Spleen (tissue), 11 donors: ENCODE measurements at regions not wholly inside any gene's neighbourhood (a gene's known extent, or its start where the extent isn't known, plus 50 kb on each side); places are given as distances from the start of the nearest gene placed in this dataset.
"Not testable (repeated sequence)": the region's sequence is repeated elsewhere in the genome, so short reads cannot be mapped to it uniquely, and the experiment has no call there.

ENCODE experiments used
- DNase-seq: peaks from one replicate; pipeline ENCODE4 v3.0.0-alpha.2; 2020
- H3K27ac ChIP-seq, 8 donors: fragments of 200-600 bp; sonication (generic) in 7 of 8; 1 replicate in 4 of 8; 2 replicates in 4 of 8; pipeline versions ENCODE4 v1.5.0 to v1.8.0; 2016 to 2021; ENCODE audit warnings: inconsistent platforms in 4 of 8, mild to moderate bottlenecking in 4 of 8, moderate library complexity in 1 of 8
- H3K27me3 ChIP-seq, 7 donors: fragments of 200-600 bp; sonication (generic) in 6 of 7; replicated peaks in 1 of 7; 1 replicate in 4 of 7; 2 replicates in 3 of 7; pipeline versions ENCODE4 v1.5.0 to v1.8.0; 2016 to 2021; ENCODE audit warnings: inconsistent platforms in 3 of 7, mild to moderate bottlenecking in 1 of 7
- H3K36me3 ChIP-seq, 6 donors: fragments of 200-600 bp; sonication (generic) in 5 of 6; 1 replicate in 4 of 6; 2 replicates in 2 of 6; pipeline versions ENCODE4 v1.5.0 to v1.8.0; 2016 to 2021; ENCODE audit warnings: inconsistent platforms in 2 of 6
- H3K4me1 ChIP-seq, 6 donors: fragments of 200-600 bp; sonication (generic) in 5 of 6; 1 replicate in 3 of 6; 2 replicates in 3 of 6; pipeline versions ENCODE4 v1.5.0 to v1.8.0; 2016 to 2021; ENCODE audit warnings: inconsistent platforms in 3 of 6
- H3K4me3 ChIP-seq, 8 donors: fragments of 200-600 bp; sonication (generic) in 7 of 8; 1 replicate in 4 of 8; 2 replicates in 4 of 8; pipeline versions ENCODE4 v1.5.0 to v1.8.0; 2016 to 2021; ENCODE audit warnings: inconsistent platforms in 4 of 8, mild to moderate bottlenecking in 4 of 8, moderate library complexity in 2 of 8
- H3K9me3 ChIP-seq, 8 donors: fragments of 200-600 bp; sonication (generic) in 7 of 8; 1 replicate in 4 of 8; 2 replicates in 4 of 8; pipeline versions ENCODE4 v1.5.0 to v1.8.0; 2016 to 2021; ENCODE audit warnings: inconsistent platforms in 4 of 8
- CTCF ChIP-seq, 11 experiments: fragments of 200-600 bp in 7 of 11; fragments of 450-650 bp in 4 of 11; sonication (generic) in 4 of 11; IDR thresholded peaks in 8 of 11; conservative IDR thresholded peaks in 3 of 11; 1 replicate in 7 of 11; 2 replicates in 4 of 11; pipeline versions ENCODE4 v1.4.0 to v1.8.0; 2016 to 2021; ENCODE audit warnings: antibody characterized with exemption in 11 of 11, inconsistent platforms in 4 of 11, mild to moderate bottlenecking in 1 of 11
- POLR2A ChIP-seq, 3 donors: fragments of 450-650 bp; IDR thresholded peaks; one replicate each; pipeline ENCODE4 v1.5.1; 2017; ENCODE audit warnings: antibody characterized with exemption in 3 of 3, mild to moderate bottlenecking in 1 of 3
- POLR2AphosphoS5 ChIP-seq, 3 donors: sonication (generic); formaldehyde crosslinking; IDR thresholded peaks; one replicate each; pipeline ENCODE4 v1.5.1; 2017; ENCODE audit warnings: antibody characterized with exemption in 3 of 3
- WGBS, 5 donors: extraction: QIAGEN DNeasy Blood & Tissue Kit in 3 of 5; methylation state at CpG; one replicate each; pipeline versions ENCODE4 v1.1.5 to v1.1.7; 2013 to 2018; 5-methylcytosine and 5-hydroxymethylcytosine counted together
- intact Hi-C: fragments of 100-400 bp; cut with DNase I; formaldehyde crosslinking; loops from one replicate; pipeline ENCODE4 v1.15.0; 2023; ENCODE audit warnings: low total_unique reads
- donor health status: healthy with polysubstance abuse.
- donor health status: DM: no; HTN: no; CAD: no; lungs with moderate emphysema.
- donor health status: DM: no; HTN: no; CAD: no.
- donor health status: Bipolar disorder and iron deficiency.
- donor health status: healthy.
- donor health status: DM: no; HTN: no; CAD: no.
- donor health status: DM: yes; HTN: yes; CAD: no.

DNA sequence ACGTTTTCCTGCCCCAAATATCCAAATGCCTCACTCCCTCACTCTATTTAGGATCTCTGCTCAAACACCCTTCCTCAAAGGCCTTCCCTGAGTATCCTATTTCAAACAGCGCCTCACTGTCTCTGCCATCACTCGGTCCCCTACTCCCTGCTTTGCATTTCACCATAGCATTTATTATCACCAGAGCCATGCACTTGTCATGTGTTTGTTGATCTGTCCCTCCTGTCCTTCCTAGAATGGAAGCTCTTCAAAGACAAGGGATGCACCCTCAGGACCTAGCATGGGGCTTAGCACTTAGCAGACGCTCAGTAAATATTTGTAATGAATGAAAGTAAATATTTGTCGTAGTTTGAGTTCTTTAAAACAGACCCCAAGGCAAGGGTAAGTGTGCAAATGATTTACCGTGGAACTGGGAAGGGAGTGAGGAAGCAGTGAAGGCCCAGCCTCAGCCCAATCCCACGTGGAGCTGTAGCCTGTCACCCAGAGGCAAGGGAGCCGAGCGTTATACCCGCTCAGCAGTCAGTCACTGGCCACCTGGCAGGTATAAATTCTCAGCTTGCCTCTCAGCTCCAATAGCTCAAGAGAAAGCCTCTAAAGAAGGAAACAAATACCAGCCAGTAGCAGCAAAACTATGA, 97.7 kb upstream of the KIF2A start:
- H3K4me3 ChIP-seq, result no peak overlapping the region
- no peak for TF ChIP-seq POLR2A (IDR thresholded peaks at IDR 0.05)
- TF ChIP-seq CTCF (IDR thresholded peaks at IDR 0.05 in 8 of 11, conservative IDR thresholded peaks at IDR 0.05 in 3 of 11), result no peak
- no peak for TF ChIP-seq POLR2AphosphoS5 (IDR thresholded peaks at IDR 0.05)
- H3K36me3 ChIP-seq, result no peaks in the 10 kb centered on the region
- WGBS, 5 donors, result 63 to 79% (median 68%) methylated on average over 10 of the region's 10 CpGs
- no peaks in the 10 kb centered on the region for H3K4me1 ChIP-seq
- no peaks in the 10 kb centered on the region for H3K9me3 ChIP-seq
- intact Hi-C loops, result no loop called here
- H3K27me3 ChIP-seq, result peaks cover 0 to 9% (median 0%) of the 10 kb centered on the region in 7 donors
- no peak overlapping the region for H3K27ac ChIP-seq
- no peak for DNase-seq

DNA sequence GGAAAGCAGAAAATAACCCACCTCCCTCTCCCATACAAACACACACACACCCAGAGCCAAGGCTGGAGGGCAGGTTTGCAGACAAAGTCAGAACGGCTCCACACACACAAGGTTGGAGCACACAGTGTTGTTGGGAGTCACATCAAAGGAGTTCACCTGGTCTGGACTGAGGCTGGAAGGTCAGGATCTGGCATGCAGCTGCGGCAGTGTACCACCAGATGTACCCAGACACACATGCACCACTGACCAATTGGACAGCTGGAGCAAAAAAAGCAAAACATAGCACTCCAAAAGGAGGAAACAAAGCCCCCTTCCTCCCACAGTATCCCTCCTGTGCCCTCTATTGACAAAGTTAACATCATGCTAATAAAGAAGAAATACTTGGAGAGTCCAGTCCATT, 94.6 kb upstream of the KIF2A start:
- 62 to 96% (median 89%) methylated on average over 2 of the region's 2 CpGs for WGBS, 5 donors
- TF ChIP-seq POLR2A (IDR thresholded peaks at IDR 0.05) (no peak), POLR2AphosphoS5 (IDR thresholded peaks at IDR 0.05) (no peak), CTCF (IDR thresholded peaks at IDR 0.05 in 8 of 11, conservative IDR thresholded peaks at IDR 0.05 in 3 of 11) (no peak)
- H3K27me3 ChIP-seq, result peaks cover 0 to 9% (median 0%) of the 10 kb centered on the region in 7 donors
- H3K27ac ChIP-seq, result no peak overlapping the region
- DNase-seq, result no peak
- intact Hi-C loops, result no loop called here
- no peaks in the 10 kb centered on the region for H3K36me3 ChIP-seq
- no peaks in the 10 kb centered on the region for H3K4me1 ChIP-seq
- H3K9me3 ChIP-seq, result no peaks in the 10 kb centered on the region
- H3K4me3 ChIP-seq, result no peak overlapping the region

DNA sequence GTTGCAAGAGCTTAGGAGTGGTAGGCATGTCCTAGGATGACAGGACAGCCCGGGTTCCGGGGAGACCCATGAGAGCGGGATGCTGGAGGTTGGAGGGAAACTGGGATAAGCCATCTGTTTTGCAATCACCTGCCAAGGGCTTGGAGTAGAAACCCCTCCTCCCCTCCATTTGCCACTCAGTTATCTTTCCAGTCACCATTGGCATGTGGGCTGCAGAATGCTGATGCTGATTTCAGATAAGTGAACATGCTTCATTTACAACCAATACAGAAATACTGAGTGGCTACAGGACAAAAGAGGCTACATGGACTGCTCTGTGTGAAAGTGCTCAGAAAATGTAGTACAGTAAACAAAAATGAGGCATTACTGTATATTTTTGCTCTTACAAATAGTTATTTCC, 93.4 kb upstream of the KIF2A start:
- WGBS, 5 donors, result 88 to 99% (median 96%) methylated on average over 3 of the region's 3 CpGs
- H3K27ac ChIP-seq, result no peak overlapping the region
- peaks cover 0 to 9% (median 0%) of the 10 kb centered on the region in 7 donors for H3K27me3 ChIP-seq
- no peaks in the 10 kb centered on the region for H3K36me3 ChIP-seq
- H3K4me1 ChIP-seq, result no peaks in the 10 kb centered on the region
- no peaks in the 10 kb centered on the region for H3K9me3 ChIP-seq
- TF ChIP-seq CTCF (IDR thresholded peaks at IDR 0.05 in 8 of 11, conservative IDR thresholded peaks at IDR 0.05 in 3 of 11) (no peak), POLR2AphosphoS5 (IDR thresholded peaks at IDR 0.05) (no peak), POLR2A (IDR thresholded peaks at IDR 0.05) (no peak)
- no peak for DNase-seq
- no peak overlapping the region for H3K4me3 ChIP-seq
- intact Hi-C loops, result no loop called here

DNA sequence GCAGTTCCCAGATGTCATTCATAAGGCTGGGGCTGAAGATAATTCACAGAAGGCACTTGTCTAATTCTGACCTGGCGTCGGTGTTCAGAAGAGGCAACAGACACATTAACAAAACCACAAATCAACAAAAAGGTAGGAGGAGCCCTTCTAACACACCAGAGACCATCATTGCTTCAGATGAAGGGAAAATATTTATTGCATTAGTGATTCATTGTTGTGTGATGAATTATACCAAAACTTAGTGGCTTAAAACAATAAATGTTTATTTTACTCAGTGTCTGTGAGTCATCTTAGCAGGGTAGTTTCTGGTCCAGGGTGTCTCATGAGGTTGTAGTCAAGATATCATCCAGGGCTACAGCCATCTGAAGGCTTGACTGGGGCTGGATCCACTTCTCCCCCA, 91.3 kb upstream of the KIF2A start:
- no peak for DNase-seq
- no peaks in the 10 kb centered on the region for H3K36me3 ChIP-seq
- H3K4me1 ChIP-seq, result no peaks in the 10 kb centered on the region
- TF ChIP-seq CTCF (IDR thresholded peaks at IDR 0.05 in 8 of 11, conservative IDR thresholded peaks at IDR 0.05 in 3 of 11) (no peak), POLR2AphosphoS5 (IDR thresholded peaks at IDR 0.05) (no peak), POLR2A (IDR thresholded peaks at IDR 0.05) (no peak)
- H3K4me3 ChIP-seq, result no peak overlapping the region
- no peak overlapping the region for H3K27ac ChIP-seq
- intact Hi-C loops, result no loop called here
- no peaks in the 10 kb centered on the region for H3K9me3 ChIP-seq
- 65 to 86% (median 72%) methylated on average over 2 of the region's 2 CpGs for WGBS, 5 donors
- peaks cover 0 to 8% (median 0%) of the 10 kb centered on the region in 7 donors for H3K27me3 ChIP-seq

- H3K4me3 ChIP-seq, H3K27me3 ChIP-seq, DNase-seq, intact Hi-C loops, H3K9me3 ChIP-seq, H3K27ac ChIP-seq, H3K36me3 ChIP-seq, H3K4me1 ChIP-seq: not testable (repeated sequence)
- 70 to 79% (median 74%) methylated on average over 3 to 5 of the region's 5 CpGs for WGBS, 5 donors
Observed at GRCh38 chr5:62216603-62217002, 89.4 kb upstream of the KIF2A start.

DNA sequence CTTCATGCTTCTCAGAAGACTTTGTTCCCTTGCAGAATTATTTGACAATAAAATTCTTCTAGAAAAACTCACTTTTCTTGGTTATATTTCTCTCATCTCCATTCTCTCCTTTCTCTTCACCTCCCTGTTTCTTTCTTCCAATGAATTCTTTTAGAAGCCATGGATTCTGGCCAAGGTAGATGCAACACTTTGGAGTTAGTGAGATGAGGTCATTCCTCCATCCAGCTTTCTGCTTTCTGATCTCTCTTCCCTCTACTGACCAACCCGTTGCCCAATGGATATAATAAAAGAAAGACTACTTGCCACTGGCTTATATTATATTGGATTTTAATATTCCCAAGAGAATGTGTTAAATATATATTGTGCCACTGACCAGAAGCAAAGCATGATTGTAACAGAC, 88.9 kb upstream of the KIF2A start:
- H3K4me1 ChIP-seq, H3K36me3 ChIP-seq, H3K27me3 ChIP-seq, DNase-seq, H3K9me3 ChIP-seq, H3K27ac ChIP-seq, H3K4me3 ChIP-seq, intact Hi-C loops: not testable (repeated sequence)
- 70 to 91% (median 77%) methylated on average over 1 of the region's 1 CpG for WGBS, 5 donors

GRCh38 chr5:62218860-62219259, 87.1 kb upstream of the KIF2A start:
- H3K4me1 ChIP-seq, H3K9me3 ChIP-seq, H3K27me3 ChIP-seq, H3K4me3 ChIP-seq, H3K27ac ChIP-seq, intact Hi-C loops, H3K36me3 ChIP-seq, DNase-seq: not testable (repeated sequence)
- 66 to 81% (median 75%) methylated on average over 3 of the region's 3 CpGs for WGBS, 5 donors
